GM19467 (cell line): ENCODE measurements at regions not wholly inside any gene's neighbourhood (a gene's known extent, or its start where the extent isn't known, plus 50 kb on each side); places are given as distances from the start of the nearest gene placed in this dataset.
"Not testable (repeated sequence)": the region's sequence is repeated elsewhere in the genome, so short reads cannot be mapped to it uniquely, and the experiment has no call there.

Source experiments
- ATAC-seq: cut with Tn5 transposase; IDR thresholded peaks from one replicate; pipeline ENCODE4 v1.9.1; 2021; ENCODE audit warnings: mild to moderate bottlenecking, moderate library complexity; ENCODE audit not compliant: unreplicated experiment

DNA sequence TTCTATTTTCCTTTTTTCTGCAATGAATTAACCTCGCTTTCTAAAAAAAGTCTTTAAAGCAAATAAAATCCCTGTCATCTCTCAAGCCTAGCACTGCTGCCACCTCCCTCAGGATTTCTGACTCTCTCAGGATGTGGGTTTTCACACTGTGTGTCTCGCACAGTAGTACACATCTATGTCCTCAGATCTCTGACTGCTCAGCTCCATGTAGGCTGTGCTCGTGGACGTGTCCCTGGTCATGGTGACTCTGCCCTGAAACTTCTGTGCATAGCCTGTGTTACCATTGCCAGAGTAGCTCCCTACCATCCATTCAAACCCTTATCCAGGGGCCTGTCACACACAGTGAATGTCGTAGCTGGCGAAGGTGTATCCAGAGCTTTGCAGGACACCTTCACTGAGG lies 619.3 kb downstream of the TMEM121 start:
- ATAC-seq, result not testable (repeated sequence)

DNA sequence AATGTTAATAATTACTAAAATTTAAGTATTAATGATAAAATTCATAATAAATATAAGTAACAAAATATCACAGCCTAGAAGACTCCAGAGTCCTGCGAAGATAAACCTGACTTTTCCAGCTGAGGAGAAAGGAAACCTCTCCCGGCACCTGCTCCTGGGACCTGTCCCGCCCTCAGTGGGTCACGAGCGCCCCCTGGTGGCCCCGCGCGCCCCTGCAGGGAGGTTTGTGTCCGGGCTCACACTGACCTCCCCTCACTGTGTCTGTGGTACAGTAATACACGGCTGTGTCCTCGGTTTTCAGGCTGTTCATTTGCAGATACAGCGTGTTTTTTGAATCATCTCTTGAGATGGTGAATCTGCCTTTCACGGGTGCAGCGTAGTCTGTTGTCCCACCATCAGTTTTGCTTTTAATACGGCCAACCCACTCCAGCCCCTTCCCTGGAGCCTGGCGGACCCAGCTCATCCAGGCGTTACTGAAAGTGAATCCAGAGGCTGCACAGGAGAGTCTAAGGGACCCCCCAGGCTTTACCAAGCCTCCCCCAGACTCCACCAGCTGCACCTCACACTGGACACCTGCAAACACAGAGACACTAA lies 627.1 kb downstream of the TMEM121 start:
- not testable (repeated sequence) for ATAC-seq

DNA sequence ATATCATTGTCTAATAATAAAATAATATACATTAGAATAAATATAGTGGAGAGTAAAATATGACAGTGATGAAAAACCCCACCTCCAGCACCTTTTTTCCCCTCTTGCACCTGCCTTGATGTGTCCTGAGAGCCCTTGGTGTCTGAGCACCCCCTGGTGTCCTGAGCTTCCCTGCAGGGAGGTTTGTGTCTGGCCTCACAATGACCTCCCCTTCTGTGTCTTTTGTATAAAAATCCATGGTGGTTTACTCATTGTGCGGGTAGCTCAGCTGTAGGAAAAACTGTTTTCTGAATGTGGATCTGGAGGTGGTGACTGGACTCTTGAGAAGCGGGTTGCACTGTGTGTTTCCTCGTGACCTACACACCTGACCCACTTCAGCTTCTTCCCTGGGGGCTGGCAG lies 636.9 kb downstream of the TMEM121 start:
- ATAC-seq, result no peak

- ATAC-seq, result not testable (repeated sequence)
Observed at GRCh38 chr14:106163812-106164211, 637.4 kb downstream of the TMEM121 start.

GRCh38 chr14:106166232-106166631 lies 639.8 kb downstream of the TMEM121 start:
- no peak for ATAC-seq

GRCh38 chr14:106166650-106167204 lies 640.3 kb downstream of the TMEM121 start:
- ATAC-seq, result no peak

DNA sequence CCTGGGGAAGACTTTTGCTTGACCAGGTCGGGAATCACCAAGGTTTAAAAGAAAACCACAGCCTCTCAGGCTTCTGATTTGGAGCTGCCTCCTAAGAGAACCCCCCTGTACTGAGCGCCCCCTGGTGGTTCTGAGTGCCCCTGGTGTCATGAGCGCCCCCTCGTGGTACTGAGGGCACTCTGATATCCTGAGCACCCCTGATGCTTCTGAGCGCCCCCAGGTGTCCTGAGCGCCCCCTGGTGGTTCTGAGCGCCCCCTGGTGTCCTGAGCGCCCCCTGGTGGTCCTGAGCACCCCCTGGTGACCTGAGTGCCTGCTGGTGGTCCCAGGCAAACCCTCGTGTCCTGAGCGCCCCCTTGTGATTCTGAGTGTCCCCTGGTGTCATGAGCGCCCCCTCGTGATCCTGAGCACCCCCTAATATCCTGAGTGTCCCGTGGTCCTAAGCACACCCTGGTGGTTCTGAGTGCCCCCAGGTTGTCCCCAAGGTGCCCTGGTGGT lies 643.8 kb downstream of the TMEM121 start:
- not testable (repeated sequence) for ATAC-seq

GRCh38 chr14:106174206-106174605 lies 647.8 kb downstream of the TMEM121 start:
- ATAC-seq, result no peak

DNA sequence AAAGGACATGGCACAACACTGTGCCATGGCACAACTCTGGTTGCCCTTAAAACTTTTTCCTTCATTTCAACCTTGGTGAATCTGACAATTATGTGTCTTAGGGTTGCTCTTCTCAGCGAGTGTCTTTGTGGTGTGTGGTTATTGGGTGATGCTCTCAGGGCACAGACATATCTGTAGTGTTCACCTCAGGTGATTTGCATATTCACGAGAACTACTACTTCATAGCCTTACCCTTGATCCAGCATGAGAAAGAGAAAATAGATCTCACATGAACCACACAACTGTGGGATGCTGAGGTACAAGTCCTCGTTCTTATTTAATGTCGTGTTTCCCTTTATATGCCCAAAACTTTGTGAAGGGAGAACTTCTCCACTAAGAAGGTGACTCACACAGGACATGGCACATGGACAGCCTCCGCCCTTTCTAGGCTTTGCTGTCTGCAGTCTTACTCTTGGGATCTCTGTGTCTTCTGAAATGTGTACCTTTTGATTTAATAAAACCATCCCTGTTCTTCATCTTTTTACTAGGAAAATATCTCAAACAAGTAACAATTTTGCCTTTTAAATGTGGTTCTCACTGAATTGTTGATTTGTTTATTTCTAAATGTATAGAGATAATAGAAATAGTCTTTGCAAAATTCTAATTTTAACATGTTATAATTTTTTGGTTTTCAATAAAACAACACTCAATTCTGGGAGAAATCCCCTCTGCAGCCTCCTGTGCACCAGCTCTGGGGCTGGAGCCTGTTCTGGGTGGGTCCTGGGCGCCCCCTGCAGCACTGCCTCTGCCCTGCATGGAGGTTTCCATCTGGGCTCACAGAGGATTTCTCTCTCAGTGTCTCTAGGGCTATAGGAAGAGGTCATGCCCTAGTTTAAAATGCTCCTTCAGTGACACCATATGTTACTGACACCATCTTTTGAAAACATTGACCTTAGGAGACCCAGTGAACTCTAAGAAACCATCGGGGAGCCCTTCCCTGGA lies 651.2 kb downstream of the TMEM121 start:
- not testable (repeated sequence) for ATAC-seq

DNA sequence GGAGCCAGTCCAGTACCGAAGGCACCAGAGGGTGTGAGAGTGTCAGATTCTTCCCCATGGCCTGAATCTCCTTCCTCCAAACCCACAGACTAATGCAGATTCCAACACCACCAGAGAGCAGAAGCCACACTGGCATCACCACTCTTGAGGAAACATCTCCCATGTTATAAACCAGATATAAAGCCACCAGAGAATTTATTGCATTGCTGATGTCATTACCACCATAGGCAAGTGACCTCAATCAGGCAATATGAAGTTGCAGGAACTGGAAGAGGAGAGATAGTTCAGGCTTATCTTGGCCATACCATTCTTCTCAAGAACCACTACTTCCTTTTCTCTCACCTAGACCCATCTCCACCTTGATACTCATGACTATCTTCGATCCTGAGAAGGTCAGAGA lies 653.4 kb downstream of the TMEM121 start:
- no peak for ATAC-seq

- not testable (repeated sequence) for ATAC-seq
Observed at GRCh38 chr14:106184771-106185170, 658.4 kb downstream of the TMEM121 start.

DNA sequence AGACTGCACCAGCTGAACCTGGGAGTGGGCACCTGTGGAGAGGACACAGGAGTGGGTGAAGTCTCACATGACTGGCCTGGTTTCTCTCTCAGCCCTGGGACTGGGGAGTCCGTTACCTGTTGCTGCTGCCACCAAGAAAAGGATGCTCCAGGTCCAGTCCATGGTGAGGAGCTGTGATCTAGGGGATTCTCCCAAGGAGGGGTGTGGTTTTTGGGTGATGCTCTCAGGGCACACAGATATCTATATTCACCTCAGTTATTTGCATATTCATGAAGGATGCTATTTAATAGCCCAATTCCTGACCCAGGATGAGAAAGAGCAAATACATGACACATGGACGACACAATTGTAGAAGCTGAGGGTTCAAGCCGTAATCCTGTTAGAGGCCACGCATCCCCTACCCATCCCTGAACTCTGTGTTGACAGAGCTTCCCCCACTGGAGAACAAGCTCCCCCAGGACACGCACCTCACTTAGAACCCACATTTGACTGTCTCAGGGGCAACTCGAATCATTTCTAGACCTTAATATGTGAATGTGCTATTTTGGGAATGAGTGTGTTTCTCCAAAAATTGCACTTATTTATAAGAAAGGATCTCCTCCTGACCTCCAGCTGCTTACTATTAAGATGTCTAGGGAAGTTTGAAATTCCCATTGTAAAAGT lies 658.9 kb downstream of the TMEM121 start:
- ATAC-seq, result not testable (repeated sequence)

DNA sequence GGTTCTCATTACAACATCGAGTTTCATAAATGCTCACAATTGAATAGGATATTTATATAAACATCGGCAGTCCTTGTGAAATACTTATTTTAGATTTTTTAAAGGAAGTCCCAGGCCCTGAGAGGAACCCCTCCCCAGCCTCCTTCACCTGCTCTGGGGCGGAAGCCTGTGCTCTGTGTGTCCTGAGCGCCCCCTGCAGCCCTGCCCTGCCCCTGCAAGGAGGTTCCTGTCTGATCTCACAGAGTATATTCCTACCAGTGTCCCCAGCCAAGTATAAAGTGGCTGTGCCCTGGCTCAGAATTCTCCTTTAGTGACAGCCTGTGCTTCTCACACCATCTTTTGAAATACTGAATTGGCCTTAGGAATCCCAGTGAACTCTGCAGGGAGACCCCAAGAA lies 659.5 kb downstream of the TMEM121 start:
- no peak for ATAC-seq

DNA sequence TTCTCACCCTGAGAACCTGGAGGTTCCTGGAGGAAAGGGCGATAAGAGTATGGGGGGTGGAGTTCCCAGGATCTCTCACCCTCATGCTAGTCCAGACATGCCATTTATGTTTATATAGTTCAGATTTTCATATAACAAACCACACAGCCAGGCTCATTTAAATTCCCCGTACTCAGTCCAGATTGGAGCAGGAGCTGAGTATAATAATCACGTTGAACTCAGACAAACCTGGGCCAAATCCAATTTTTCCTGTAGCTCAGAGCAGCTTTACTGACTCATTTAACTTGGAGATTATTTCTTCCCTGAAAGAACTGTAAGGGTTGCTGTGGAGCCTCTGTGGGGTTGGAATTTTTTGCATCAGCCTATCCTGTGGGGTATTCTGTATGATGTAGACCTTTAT lies 660.8 kb downstream of the TMEM121 start:
- no peak for ATAC-seq

DNA sequence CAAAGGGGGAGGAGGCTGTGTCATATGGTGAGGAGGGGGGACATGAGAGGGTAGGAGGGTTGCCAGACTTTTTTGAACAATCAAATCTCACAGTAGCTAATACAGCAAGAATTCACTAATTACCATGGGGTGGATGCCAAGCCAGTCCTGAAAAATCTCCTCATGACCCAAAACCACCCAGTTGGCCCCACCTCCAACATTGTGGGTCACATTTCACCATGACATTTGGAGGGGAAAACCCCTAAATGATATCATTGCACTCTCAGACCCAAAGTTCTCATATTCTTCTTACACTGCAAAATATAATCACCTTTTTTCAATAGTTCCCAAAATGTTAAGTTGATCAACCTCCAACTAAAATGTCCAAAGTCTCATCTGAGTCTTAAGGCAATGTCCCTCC lies 666.3 kb downstream of the TMEM121 start:
- ATAC-seq, result not testable (repeated sequence)

DNA sequence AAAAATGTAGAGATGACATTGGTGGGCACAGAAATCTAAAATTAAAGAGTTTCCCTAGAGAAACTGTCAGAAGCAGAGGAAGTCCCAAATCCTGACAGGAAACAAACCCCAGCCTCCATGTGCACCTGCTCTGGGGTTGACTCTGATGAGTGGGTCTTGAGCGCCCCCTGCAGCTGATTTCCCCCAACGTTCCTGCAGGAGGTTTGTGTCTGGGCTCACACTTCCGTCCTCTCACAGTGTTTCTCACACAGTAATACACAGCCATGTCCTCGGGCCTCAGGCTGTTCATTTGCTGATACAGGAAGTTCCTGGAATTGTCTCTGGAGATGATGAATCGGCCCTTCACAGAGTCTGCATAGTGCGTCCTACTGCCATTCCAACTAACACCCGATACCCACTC lies 670.1 kb downstream of the TMEM121 start:
- not testable (repeated sequence) for ATAC-seq

- not testable (repeated sequence) for ATAC-seq
Observed at GRCh38 chr14:106197264-106197663, 670.9 kb downstream of the TMEM121 start.

DNA sequence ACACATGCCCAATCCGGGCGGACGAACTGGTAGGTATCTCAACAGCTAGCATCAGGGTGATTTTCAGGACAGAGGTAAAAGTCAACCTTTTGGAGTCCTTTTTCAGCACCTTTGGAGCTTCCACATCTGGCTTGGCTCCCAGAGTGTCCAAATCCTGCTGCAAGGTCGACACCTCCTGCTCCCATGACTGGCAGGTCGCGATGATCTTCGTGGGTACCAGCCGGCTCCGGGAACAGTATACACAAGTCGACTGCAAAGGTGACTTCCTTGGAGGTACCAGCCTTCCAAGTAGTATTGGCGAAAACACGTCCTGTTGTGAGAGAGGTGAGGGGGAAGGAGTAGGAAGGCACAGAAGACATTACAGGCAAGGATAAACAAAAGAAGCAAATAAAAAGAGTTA lies 672.7 kb downstream of the TMEM121 start:
- ATAC-seq, result no peak

DNA sequence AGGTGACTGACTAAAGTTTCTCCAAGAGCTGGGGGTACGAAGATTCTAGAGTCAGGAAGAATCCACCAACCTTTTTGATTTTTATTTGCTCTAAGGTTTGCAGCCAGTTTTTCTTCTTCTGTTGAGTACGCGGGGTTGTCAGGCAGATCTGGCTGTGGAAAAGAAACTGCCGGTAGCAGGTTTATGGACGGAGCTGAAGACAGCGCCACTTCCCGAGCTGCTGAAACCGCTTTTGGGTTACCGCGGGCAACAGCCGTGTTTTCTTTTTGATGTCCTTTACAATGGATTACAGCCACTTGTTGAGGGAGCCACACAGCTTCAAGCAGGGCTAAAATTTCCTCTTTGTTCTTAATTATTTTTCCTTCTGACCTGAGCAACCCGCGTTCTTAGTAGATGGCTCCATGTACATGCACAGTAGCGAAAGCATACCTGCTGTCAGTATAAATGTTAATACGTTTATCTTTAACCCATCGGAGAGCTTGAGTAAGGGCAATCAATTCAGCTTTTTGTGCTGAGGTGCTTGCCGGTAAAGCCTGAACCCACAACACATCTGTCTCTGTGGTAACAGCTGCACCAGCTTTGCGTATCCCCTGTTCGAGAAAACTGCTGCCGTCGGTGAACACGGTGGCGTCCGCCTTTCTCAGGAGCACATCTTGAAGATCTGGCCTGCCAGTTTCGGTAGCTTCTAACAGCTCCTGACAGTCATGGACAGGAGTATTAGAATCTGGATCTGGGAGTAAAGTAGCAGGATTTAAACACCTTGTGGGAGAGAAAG lies 674.3 kb downstream of the TMEM121 start:
- no peak for ATAC-seq

- ATAC-seq, result no peak
Observed at GRCh38 chr14:106201376-106201775, 675.0 kb downstream of the TMEM121 start.
